Activated CD8-positive, alpha-beta T cell treated with anti-CD3 and anti-CD28 coated beads for 36 hours (primary cell): ENCODE measurements at regions not wholly inside any gene's neighbourhood (a gene's known extent, or its start where the extent isn't known, plus 50 kb on each side); places are given as distances from the start of the nearest gene placed in this dataset.

Source experiments
- ATAC-seq: fragments of 200-7000 bp; cut with Tn5 transposase; one replicate; pipeline ENCODE4 v1.10.0; 2021; ENCODE audit warnings: mild to moderate bottlenecking, moderate library complexity
- CTCF ChIA-PET: fragments of 350-600 bp; sonication (Branson Sonifier 250); formaldehyde crosslinking; loops from one replicate; lab custom pipeline; 2021; ENCODE audit warnings: antibody characterized with exemption; lab: Charles Lee
- POLR2A ChIA-PET: fragments of 350-600 bp; sonication (Branson Sonifier 250); formaldehyde crosslinking; loops from one replicate; lab custom pipeline; 2021; ENCODE audit warnings: antibody characterized with exemption; lab: Charles Lee
- DNase-seq: peaks from one replicate; pipeline ENCODE4 v3.0.0-alpha.2; 2020
- H3K27ac Mint-ChIP-seq: one replicate; pipeline ENCODE4 v1.8.0; 2021; ENCODE audit warnings: mild to moderate bottlenecking, mixed read lengths
- H3K27me3 Mint-ChIP-seq: one replicate; pipeline ENCODE4 v1.8.0; 2021; ENCODE audit warnings: mixed read lengths
- H3K36me3 Mint-ChIP-seq: one replicate; pipeline ENCODE4 v1.8.0; 2021; ENCODE audit warnings: low read depth, mixed read lengths
- H3K4me1 Mint-ChIP-seq: one replicate; pipeline ENCODE4 v1.8.0; 2021; ENCODE audit warnings: low read depth, mixed read lengths
- H3K4me3 Mint-ChIP-seq: one replicate; pipeline ENCODE4 v1.8.0; 2021; ENCODE audit warnings: mild to moderate bottlenecking, moderate library complexity, mixed read lengths
- H3K9me3 Mint-ChIP-seq: one replicate; pipeline ENCODE4 v1.8.0; 2021; ENCODE audit warnings: mixed read lengths
- intact Hi-C: fragments of 100-400 bp; cut with micrococcal nuclease; formaldehyde crosslinking; loops from one replicate; pipeline ENCODE4 v1.10.0; 2022
- TF ChIP-seq, protein P1 (sequence below): fragments of 200-600 bp; IDR thresholded peaks from one replicate; pipeline ENCODE4 v1.8.0; 2022; ENCODE audit warnings: antibody characterized with exemption, mild to moderate bottlenecking

DNA sequence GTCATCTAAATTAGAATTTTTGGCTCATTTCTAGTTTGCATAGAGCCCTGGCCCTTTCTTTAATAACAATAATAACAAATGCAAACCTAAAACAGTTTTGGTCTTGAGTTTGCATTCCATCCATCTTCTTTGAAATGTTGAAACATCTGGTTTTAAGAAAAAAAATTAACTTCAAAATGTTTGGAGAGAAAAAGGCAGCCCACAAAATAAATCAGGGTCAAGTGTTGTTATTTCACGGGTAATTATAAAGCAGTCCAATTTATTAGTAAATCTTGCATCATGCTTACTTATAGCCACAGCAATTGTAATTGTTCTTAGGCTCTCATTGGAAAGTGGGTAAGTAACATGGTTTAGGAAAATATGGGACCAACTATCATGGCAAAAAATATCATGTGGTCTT lies 247.0 kb upstream of the MEF2C start:
- no peak overlapping the region for H3K4me3 Mint-ChIP-seq
- intact Hi-C loops, result no loop called here
- peaks cover 3% of the 10 kb centered on the region for H3K4me1 Mint-ChIP-seq
- ATAC-seq (no peak), DNase-seq (no peak)
- no peak overlapping the region for H3K27ac Mint-ChIP-seq
- ChIA-PET POLR2A (no interaction called here), CTCF (no interaction called here)
- H3K36me3 Mint-ChIP-seq, result no peaks in the 10 kb centered on the region
- no peaks in the 10 kb centered on the region for H3K9me3 Mint-ChIP-seq
- H3K27me3 Mint-ChIP-seq, result no peaks in the 10 kb centered on the region
- TF ChIP-seq, protein P1, sequence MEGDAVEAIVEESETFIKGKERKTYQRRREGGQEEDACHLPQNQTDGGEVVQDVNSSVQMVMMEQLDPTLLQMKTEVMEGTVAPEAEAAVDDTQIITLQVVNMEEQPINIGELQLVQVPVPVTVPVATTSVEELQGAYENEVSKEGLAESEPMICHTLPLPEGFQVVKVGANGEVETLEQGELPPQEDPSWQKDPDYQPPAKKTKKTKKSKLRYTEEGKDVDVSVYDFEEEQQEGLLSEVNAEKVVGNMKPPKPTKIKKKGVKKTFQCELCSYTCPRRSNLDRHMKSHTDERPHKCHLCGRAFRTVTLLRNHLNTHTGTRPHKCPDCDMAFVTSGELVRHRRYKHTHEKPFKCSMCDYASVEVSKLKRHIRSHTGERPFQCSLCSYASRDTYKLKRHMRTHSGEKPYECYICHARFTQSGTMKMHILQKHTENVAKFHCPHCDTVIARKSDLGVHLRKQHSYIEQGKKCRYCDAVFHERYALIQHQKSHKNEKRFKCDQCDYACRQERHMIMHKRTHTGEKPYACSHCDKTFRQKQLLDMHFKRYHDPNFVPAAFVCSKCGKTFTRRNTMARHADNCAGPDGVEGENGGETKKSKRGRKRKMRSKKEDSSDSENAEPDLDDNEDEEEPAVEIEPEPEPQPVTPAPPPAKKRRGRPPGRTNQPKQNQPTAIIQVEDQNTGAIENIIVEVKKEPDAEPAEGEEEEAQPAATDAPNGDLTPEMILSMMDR, result no peak

GRCh38 chr5:89128906-89129625 lies 246.1 kb upstream of the MEF2C start:
- ChIA-PET POLR2A (no interaction called here), CTCF (no interaction called here)
- ATAC-seq (no peak), DNase-seq (no peak)
- no peaks in the 10 kb centered on the region for H3K36me3 Mint-ChIP-seq
- intact Hi-C loops, result no loop called here
- H3K4me1 Mint-ChIP-seq, result peaks cover 3% of the 10 kb centered on the region
- no peaks in the 10 kb centered on the region for H3K27me3 Mint-ChIP-seq
- H3K27ac Mint-ChIP-seq, result no peak overlapping the region
- no peaks in the 10 kb centered on the region for H3K9me3 Mint-ChIP-seq
- no peak overlapping the region for H3K4me3 Mint-ChIP-seq
- TF ChIP-seq, protein P1, result no peak

DNA sequence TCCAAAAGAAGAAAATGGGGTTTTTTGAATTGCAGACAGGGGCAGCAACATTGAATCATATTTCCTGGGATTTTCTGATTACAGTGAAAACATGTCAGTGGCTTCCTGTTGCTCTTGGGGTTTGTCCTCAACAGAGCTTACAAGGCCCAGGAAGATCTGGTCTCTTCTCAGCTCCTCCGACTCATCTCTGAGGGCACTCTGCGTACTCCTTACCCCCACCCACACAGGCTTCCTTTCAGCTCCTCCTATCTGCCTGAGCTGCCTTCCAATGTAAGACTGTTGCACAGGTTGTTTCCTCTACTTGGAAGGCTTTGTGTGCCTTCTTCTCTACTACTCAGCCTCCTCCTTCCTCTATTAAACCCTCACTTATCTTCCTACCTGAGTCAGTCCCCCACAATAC lies 245.1 kb upstream of the MEF2C start:
- Mint-ChIP-seq H3K9me3 (no peaks in the 10 kb centered on the region), H3K27ac (no peak overlapping the region), H3K4me3 (no peak overlapping the region), H3K27me3 (no peaks in the 10 kb centered on the region), H3K4me1 (peaks cover 3% of the 10 kb centered on the region), H3K36me3 (no peaks in the 10 kb centered on the region)
- ChIA-PET CTCF (no interaction called here), POLR2A (no interaction called here)
- ATAC-seq (no peak), DNase-seq (peak; percentile 2)
- intact Hi-C loops, result no loop called here
- TF ChIP-seq, protein P1, result no peak

- Mint-ChIP-seq H3K9me3 (no peaks in the 10 kb centered on the region), H3K4me1 (peaks cover 3% of the 10 kb centered on the region), H3K36me3 (no peaks in the 10 kb centered on the region), H3K27ac (no peak overlapping the region), H3K27me3 (no peaks in the 10 kb centered on the region), H3K4me3 (no peak overlapping the region)
- CTCF ChIA-PET, result interaction anchor here (0.6 kb wide), 1 partner anchor 45 kb away, joined by 3 read pairs; no protein-coding TSS in a partner anchor
- TF ChIP-seq, protein P1, result no peak
- DNase-seq, result no peak
- POLR2A ChIA-PET, result no interaction called here
- no peak for ATAC-seq
- intact Hi-C loops, result no loop called here
These were observed 244.2 kb upstream of the MEF2C start for GRCh38 chr5:89127191-89127590.

GRCh38 chr5:89125372-89125771 lies 242.4 kb upstream of the MEF2C start:
- Mint-ChIP-seq H3K4me3 (no peak overlapping the region), H3K9me3 (no peaks in the 10 kb centered on the region), H3K27ac (no peak overlapping the region), H3K4me1 (peaks cover 3% of the 10 kb centered on the region), H3K27me3 (no peaks in the 10 kb centered on the region), H3K36me3 (no peaks in the 10 kb centered on the region)
- ChIA-PET CTCF (no interaction called here), POLR2A (no interaction called here)
- TF ChIP-seq, protein P1, result no peak
- ATAC-seq (no peak), DNase-seq (no peak)
- intact Hi-C loops, result no loop called here
